ENCODE measurements at regions not wholly inside any gene's neighbourhood (a gene's known extent, or its start where the extent isn't known, plus 50 kb on each side); places are given as distances from the start of the nearest gene placed in this dataset.

DNA sequence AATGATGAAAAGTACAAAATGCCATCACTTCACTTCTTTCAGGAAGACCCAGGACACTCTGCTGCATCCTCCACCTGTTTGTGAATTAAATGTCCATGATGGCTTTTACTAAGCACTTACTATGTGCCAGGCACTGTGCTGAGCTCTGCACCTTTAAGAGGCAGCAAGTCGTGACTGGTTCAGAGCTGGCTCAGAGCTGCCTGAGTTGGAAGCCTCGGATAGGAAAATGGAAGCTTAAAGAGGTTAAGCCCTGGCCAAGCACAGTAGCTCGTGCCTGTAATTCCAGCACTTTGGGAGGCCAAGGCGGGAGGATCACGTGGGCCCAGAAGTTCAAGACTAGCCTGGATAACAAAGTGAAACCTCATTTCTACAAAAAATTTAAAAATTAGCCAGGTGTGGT is 95.6 kb downstream of the SNX5 start:
- TF ChIP-seq, protein P1, sequence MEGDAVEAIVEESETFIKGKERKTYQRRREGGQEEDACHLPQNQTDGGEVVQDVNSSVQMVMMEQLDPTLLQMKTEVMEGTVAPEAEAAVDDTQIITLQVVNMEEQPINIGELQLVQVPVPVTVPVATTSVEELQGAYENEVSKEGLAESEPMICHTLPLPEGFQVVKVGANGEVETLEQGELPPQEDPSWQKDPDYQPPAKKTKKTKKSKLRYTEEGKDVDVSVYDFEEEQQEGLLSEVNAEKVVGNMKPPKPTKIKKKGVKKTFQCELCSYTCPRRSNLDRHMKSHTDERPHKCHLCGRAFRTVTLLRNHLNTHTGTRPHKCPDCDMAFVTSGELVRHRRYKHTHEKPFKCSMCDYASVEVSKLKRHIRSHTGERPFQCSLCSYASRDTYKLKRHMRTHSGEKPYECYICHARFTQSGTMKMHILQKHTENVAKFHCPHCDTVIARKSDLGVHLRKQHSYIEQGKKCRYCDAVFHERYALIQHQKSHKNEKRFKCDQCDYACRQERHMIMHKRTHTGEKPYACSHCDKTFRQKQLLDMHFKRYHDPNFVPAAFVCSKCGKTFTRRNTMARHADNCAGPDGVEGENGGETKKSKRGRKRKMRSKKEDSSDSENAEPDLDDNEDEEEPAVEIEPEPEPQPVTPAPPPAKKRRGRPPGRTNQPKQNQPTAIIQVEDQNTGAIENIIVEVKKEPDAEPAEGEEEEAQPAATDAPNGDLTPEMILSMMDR (IDR thresholded peaks at IDR 0.05), result no peak
- TF ChIP-seq EZH2 (IDR thresholded peaks at IDR 0.05; ENCODE audit: borderline replicate concordance, insufficient read depth, low read depth, low read length, poor library complexity, severe bottlenecking), result no peak
